ENCODE measurements at regions not wholly inside any gene's neighbourhood (a gene's known extent, or its start where the extent isn't known, plus 50 kb on each side); places are given as distances from the start of the nearest gene placed in this dataset.
"Not testable (repeated sequence)": the region's sequence is repeated elsewhere in the genome, so short reads cannot be mapped to it uniquely, and the experiment has no call there.

DNA sequence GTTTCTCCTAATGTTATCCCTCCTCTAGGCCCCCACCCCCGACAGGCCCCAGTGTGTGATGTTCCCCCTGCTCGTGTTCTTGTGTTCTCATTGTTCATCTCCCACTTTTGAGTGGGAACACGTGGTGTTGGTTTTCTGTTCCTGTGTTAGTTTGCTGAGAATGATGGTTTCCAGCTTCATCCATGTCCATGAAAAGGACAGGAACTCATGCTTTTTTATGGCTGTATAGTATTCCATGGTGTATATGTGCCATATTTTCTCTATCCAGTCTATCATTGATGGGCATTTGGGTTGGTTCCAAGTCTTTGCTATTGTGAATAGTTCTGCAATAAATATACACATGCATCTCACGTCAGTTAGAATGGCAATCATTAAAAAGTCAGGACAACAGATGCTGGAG is 305.9 kb downstream of the MED10 start:
- H3K9me3 Mint-ChIP-seq (ENCODE audit: low read depth); H3K27ac Mint-ChIP-seq; H3K36me3 Mint-ChIP-seq (ENCODE audit: low read depth); H3K27me3 Mint-ChIP-seq; ATAC-seq; H3K4me1 Mint-ChIP-seq; intact Hi-C loops (cut with DNase I, micrococcal nuclease); POLR2A ChIA-PET; DNase-seq; CTCF ChIA-PET; H3K4me3 Mint-ChIP-seq: not testable (repeated sequence)

DNA sequence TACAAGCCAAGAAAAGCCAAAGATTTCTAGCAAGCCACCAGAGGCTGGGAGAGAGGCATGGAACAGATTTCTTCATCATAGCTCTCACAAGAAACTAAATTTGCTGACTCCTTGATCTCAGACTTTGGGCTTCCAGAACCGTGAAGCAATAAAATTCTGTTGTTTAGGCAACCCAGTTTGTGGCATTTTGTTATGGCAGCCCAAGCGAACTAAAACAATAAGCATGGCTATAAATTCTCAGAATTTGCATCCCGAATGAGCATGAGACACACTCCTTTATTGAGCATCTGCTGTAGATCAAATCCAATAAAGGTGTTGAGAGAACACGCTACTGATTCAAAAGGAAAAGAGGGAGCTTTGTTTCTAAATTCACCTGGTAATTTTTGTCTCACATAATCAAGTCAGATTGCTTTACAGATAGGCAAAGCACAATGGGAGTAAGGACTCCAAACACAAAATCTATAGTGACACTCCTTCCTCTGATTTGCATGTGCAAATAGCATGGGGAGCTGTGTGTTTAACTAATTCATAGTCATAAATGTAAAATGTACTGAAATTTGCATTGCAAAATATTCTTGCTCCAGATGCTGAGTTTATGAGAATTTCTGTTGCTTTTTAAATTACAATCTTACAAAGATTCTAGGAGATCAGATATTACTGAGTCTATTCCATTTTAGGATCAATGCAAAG is 308.7 kb downstream of the MED10 start:
- H3K4me1 Mint-ChIP-seq = no peaks in the 10 kb centered on the region
- H3K27me3 Mint-ChIP-seq = no peaks in the 10 kb centered on the region
- POLR2A ChIA-PET = no interaction called here
- H3K9me3 Mint-ChIP-seq (ENCODE audit: low read depth) = no peaks in the 10 kb centered on the region
- ATAC-seq (no peak), DNase-seq (no peak)
- no peaks in the 10 kb centered on the region for H3K36me3 Mint-ChIP-seq (ENCODE audit: low read depth)
- no peak overlapping the region for H3K27ac Mint-ChIP-seq
- H3K4me3 Mint-ChIP-seq = no peak overlapping the region
- CTCF ChIA-PET = no interaction called here
- intact Hi-C loops (cut with DNase I, micrococcal nuclease) = no loop called here

DNA sequence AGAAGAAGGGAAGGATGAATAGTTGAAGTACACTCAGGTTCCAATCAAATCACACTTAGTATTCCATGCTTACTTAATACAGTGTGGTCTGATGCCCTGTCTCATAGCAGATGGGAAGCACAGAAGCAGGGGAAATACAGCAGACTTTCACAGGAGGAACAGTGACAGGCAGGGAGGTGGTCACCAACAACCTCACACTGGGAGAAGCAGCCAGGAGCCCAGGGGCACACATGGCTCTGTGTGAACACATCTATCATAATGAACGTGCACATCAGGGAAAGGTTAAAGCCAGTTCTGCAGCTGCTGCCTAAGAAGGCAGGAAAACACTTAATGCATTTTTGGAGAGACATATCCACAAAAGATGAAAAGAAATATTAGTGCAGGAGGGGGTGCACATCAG is 312.3 kb downstream of the MED10 start:
- ATAC-seq (no peak), DNase-seq (no peak)
- Mint-ChIP-seq H3K9me3 (ENCODE audit: low read depth) (no peaks in the 10 kb centered on the region), H3K27me3 (peaks cover 4% of the 10 kb centered on the region), H3K36me3 (ENCODE audit: low read depth) (no peaks in the 10 kb centered on the region), H3K4me1 (no peaks in the 10 kb centered on the region), H3K4me3 (no peak overlapping the region), H3K27ac (no peak overlapping the region)
- ChIA-PET POLR2A (no interaction called here), CTCF (no interaction called here)
- intact Hi-C loops (cut with DNase I, micrococcal nuclease) = no loop called here

DNA sequence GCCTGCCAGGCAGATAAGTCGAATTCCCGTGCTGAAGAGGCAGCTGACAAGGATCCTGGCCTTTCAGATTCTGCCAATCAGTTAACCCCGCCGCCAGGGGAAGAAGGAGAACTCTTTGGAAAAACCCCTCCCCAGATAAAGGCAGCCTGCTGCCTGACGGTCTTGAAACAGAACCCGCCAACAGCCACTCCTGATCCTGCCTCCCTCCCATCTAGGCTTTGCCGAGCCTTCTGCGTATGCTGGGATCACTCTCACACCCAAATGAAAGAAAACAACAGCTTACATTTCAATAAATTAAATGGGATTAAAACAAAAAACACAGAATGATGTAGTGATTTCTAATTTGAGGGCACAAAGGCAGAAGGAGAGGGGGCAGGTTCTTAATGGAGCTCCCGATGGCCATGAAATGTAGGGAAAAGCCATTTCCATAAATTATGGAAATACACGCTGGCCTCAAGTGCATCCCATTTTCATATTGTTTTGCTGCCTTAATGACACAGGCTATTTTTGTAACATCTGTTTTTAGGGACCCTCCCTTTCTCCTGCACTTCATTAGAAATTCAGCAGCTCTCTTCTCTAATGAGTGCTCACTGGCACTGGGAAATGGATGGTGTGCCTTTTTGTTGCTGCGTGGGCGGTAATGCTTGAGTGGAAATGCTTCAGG is 319.1 kb downstream of the MED10 start:
- no peak overlapping the region for H3K27ac Mint-ChIP-seq
- intact Hi-C loops (cut with DNase I, micrococcal nuclease) = no loop called here
- no peak for DNase-seq
- H3K27me3 Mint-ChIP-seq = peaks cover 4% of the 10 kb centered on the region
- H3K9me3 Mint-ChIP-seq (ENCODE audit: low read depth) = no peaks in the 10 kb centered on the region
- no peak for ATAC-seq
- no peaks in the 10 kb centered on the region for H3K4me1 Mint-ChIP-seq
- CTCF ChIA-PET = no interaction called here
- H3K4me3 Mint-ChIP-seq = no peak overlapping the region
- POLR2A ChIA-PET = no interaction called here
- no peaks in the 10 kb centered on the region for H3K36me3 Mint-ChIP-seq (ENCODE audit: low read depth)

DNA sequence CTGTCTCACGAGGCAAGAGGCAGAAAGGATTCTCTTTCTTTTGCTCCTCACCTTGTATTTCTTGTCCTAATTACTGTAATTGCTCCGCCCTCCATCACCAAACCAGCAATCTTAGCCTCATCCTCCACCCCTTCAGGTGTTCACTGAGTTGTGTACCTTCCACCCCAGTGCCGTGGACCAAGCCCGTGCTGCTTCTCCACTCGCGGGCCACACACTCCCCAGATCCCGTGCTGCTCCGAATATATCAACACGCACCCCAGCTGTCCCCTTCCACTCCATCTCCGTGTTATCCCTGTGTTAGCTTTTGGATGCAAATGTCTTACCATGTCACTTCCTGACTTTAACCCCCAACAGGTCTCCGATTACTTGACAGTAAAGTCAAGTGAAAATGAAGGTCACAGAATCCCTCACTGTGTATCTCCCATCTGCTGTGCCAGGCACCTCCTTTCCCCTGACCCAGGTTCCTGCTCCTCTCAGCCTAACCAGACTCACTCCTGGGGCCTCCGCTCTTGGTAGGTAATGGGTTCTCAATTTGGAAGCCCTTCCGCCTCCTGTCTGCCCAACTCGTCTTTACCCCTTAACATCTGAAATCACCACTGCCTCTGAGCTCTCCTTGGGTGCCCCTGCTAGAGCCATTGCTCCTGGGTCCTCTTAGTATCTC is 320.2 kb downstream of the MED10 start:
- CTCF ChIA-PET = no interaction called here
- Mint-ChIP-seq H3K9me3 (ENCODE audit: low read depth) (no peaks in the 10 kb centered on the region), H3K27me3 (peaks cover 4% of the 10 kb centered on the region), H3K27ac (no peak overlapping the region), H3K4me3 (no peak overlapping the region), H3K4me1 (no peaks in the 10 kb centered on the region), H3K36me3 (ENCODE audit: low read depth) (no peaks in the 10 kb centered on the region)
- intact Hi-C loops (cut with DNase I, micrococcal nuclease) = no loop called here
- DNase-seq = no peak
- POLR2A ChIA-PET = no interaction called here
- ATAC-seq = no peak

DNA sequence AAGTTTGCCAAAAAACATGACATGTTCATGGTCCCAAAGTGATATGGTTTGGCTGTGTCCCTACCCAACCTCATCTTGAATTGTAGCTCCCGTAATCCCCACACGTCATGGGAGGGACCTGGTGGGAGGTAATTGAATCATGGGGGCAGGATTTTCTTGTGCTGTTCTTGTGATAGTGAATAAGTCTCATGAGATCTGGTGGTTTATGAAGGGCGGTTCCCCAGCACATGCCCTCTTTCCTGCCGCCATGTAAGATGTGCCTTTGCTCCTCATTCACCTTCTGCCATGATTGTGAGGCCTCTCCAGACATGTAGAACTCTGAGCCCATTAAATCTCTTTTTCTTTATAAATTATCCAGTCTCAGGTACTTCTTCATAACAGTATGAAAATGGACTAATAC is 322.1 kb downstream of the MED10 start:
- Mint-ChIP-seq H3K9me3 (ENCODE audit: low read depth) (no peaks in the 10 kb centered on the region), H3K36me3 (ENCODE audit: low read depth) (no peaks in the 10 kb centered on the region), H3K4me3 (no peak overlapping the region), H3K4me1 (no peaks in the 10 kb centered on the region), H3K27ac (no peak overlapping the region), H3K27me3 (peaks cover 5% of the 10 kb centered on the region)
- ChIA-PET CTCF (no interaction called here), POLR2A (no interaction called here)
- DNase-seq (no peak), ATAC-seq (no peak)
- intact Hi-C loops (cut with DNase I, micrococcal nuclease) = no loop called here

DNA sequence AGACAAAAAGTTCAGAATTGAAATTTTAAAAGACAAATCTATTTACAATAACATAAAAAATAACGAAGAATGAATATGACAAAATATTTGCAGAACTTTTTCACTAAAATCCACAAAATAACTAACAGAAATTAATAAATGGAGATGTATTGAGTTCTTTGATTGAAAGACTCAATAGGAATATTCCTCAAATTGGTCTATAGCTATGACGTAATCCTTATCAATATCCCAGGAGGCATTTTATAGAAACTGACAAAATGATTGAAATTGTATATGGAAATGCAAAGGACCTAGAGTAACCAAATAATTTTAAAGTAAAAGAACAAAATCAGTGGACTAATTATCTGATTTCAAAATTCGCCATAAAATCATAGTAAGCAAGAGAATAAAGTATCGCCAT is 328.7 kb downstream of the MED10 start:
- CTCF ChIA-PET = no interaction called here
- DNase-seq (no peak), ATAC-seq (no peak)
- POLR2A ChIA-PET = no interaction called here
- no peaks in the 10 kb centered on the region for H3K9me3 Mint-ChIP-seq (ENCODE audit: low read depth)
- H3K36me3 Mint-ChIP-seq (ENCODE audit: low read depth) = no peaks in the 10 kb centered on the region
- intact Hi-C loops (cut with DNase I, micrococcal nuclease) = no loop called here
- peaks cover 5% of the 10 kb centered on the region for H3K27me3 Mint-ChIP-seq
- H3K27ac Mint-ChIP-seq = no peak overlapping the region
- H3K4me1 Mint-ChIP-seq = no peaks in the 10 kb centered on the region
- H3K4me3 Mint-ChIP-seq = no peak overlapping the region

DNA sequence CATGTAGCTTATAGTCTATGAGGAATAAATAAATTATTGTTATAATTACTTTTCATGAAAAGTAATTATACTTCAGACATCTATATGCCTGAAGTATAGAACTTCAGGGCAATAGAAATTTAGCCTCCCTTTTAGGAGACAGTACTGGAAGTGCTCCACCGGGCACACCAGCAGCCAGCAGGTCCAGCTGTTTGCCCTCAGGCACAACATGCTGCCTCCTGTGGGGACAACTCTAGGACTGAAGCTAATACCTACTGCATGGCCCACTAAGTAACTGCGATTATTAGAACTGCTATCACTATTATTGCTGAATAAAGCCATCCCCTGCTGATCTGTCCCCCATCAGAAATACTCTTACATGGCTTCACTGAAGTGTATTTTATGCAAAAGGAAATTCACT is 329.6 kb downstream of the MED10 start:
- Mint-ChIP-seq H3K27me3 (peaks cover 5% of the 10 kb centered on the region), H3K4me1 (no peaks in the 10 kb centered on the region), H3K36me3 (ENCODE audit: low read depth) (no peaks in the 10 kb centered on the region), H3K27ac (no peak overlapping the region), H3K9me3 (ENCODE audit: low read depth) (no peaks in the 10 kb centered on the region), H3K4me3 (no peak overlapping the region)
- intact Hi-C loops (cut with DNase I, micrococcal nuclease) = no loop called here
- DNase-seq (no peak), ATAC-seq (no peak)
- CTCF ChIA-PET = no interaction called here
- POLR2A ChIA-PET = no interaction called here

DNA sequence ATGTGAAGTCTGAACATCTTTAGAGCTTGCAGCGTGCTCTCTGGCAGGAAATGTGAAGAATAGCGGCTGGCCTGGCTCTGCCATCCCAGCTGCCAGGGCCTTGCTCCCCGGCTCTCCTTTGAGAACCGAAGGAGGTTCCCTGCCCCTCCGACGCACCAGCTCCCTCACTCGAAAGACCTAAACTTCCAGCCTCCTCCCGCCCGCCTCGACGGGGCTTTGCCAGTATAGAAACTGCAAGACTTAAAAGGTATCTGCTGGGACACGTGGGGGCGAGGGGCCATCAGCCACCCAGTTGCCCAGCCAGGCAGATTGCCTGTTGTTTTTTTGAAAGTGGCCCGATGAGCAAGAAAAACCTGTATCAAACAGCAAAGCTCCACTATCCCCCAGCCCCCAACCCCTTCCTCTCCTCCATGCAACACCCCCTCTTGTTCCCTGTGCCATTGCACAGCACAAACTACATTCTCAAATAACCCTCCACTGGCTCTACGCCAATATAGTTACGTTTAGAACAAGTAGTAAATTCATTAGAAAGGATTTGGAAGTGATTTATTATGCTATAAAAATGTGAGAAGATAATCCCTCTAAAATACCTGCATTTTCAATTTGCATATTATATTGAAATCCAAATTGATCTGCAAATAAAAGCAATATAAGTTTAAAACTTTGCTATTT is 331.9 kb downstream of the MED10 start:
- CTCF ChIA-PET = interaction anchor here (0.6 kb wide), 1 partner anchor 1810 kb away, joined by 4 read pairs; no protein-coding TSS in a partner anchor
- DNase-seq (no peak), ATAC-seq (no peak)
- no peaks in the 10 kb centered on the region for H3K27me3 Mint-ChIP-seq
- intact Hi-C loops (cut with DNase I, micrococcal nuclease) = no loop called here
- POLR2A ChIA-PET = no interaction called here
- no peaks in the 10 kb centered on the region for H3K36me3 Mint-ChIP-seq (ENCODE audit: low read depth)
- H3K4me3 Mint-ChIP-seq = no peak overlapping the region
- no peaks in the 10 kb centered on the region for H3K9me3 Mint-ChIP-seq (ENCODE audit: low read depth)
- no peak overlapping the region for H3K27ac Mint-ChIP-seq
- H3K4me1 Mint-ChIP-seq = no peaks in the 10 kb centered on the region

DNA sequence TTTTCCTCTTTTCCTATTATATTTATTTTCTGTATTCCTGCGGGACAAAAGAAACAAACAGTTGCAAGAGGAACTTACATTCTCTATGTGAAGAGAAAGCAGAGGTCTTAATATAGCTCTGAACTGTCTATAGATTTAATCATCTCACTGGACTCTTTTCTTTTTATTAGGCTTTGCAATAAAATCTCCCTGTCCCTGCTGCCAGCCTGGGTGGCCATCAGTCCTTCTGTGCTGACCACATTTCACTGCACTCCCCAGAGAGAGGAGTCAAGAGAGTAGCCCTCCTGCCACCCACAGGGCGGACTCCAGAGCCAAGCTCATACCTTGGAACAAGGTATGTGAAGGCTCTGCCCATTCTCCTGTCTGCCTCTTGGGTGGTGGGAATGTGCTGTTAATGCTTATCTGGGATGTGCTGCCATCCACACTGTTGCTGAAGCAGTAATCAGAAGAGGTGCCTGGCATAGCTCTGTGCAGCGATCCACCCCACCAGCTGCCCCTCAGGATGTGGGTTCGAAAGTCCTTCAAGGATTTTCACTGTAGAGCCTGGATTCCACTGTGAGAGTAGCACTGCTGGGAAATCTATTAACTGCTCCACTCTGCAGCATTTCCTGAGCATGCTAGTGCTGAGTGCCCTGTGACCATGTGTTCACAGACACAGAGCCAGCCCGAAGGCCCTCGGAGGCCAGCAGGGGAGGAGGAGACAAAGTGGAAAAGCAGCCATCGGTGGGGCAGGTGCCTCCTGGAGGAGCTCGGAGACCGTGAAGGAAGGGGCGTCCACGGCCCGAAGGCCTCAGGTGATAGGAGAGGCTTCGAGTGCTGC is 334.6 kb downstream of the MED10 start:
- Mint-ChIP-seq H3K9me3 (ENCODE audit: low read depth) (no peaks in the 10 kb centered on the region), H3K27ac (no peak overlapping the region), H3K4me3 (no peak overlapping the region), H3K4me1 (no peaks in the 10 kb centered on the region), H3K36me3 (ENCODE audit: low read depth) (no peaks in the 10 kb centered on the region), H3K27me3 (peaks cover 4% of the 10 kb centered on the region)
- ATAC-seq (no peak), DNase-seq (no peak)
- intact Hi-C loops (cut with DNase I, micrococcal nuclease) = no loop called here
- ChIA-PET CTCF (no interaction called here), POLR2A (no interaction called here)

DNA sequence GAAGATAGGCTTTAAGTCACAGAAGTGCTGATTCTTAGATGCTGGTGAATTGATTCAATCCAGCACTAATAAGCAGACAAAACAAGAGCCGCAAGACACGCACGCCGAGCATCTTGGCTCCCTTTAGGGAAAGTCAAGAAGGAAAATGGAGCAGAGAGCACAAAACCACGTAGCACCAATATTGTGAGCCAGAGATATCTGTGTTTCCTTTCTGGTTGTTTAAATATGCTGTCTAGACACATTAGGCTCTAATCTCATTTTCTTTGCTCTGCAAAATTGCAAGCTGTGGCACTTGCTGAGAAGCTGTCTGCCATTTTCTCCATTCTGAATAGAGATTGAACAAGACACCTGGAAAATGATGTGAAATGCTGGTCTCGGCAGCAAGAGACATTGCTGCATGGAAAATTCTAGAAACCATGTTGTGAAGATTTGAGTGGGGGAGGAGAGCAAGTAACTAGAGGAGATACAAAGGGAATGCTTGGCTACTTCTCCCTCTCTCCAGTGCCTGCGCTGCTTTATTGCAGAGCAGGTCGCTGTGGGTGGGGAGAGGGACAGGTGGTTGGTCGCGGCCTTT is 336.3 kb downstream of the MED10 start:
- H3K4me1 Mint-ChIP-seq = no peaks in the 10 kb centered on the region
- POLR2A ChIA-PET = no interaction called here
- DNase-seq (no peak), ATAC-seq (no peak)
- no peaks in the 10 kb centered on the region for H3K36me3 Mint-ChIP-seq (ENCODE audit: low read depth)
- H3K4me3 Mint-ChIP-seq = no peak overlapping the region
- H3K27me3 Mint-ChIP-seq = peaks cover 7% of the 10 kb centered on the region
- H3K9me3 Mint-ChIP-seq (ENCODE audit: low read depth) = no peaks in the 10 kb centered on the region
- intact Hi-C loops (cut with DNase I, micrococcal nuclease) = no loop called here
- no peak overlapping the region for H3K27ac Mint-ChIP-seq
- CTCF ChIA-PET = no interaction called here

All from activated CD4-positive, alpha-beta T cell treated with anti-CD3 and anti-CD28 coated beads for 36 hours (primary cell).